Astrocyte (in vitro differentiated cells and primary cell): ENCODE measurements at regions not wholly inside any gene's neighbourhood (a gene's known extent, or its start where the extent isn't known, plus 50 kb on each side); places are given as distances from the start of the nearest gene placed in this dataset.

Experiments used
- CTCF ChIP-seq: IDR thresholded peaks from 2 replicates; pipeline ENCODE4 v1.5.1; 2011; ENCODE audit warnings: low read depth, mild to moderate bottlenecking, inconsistent platforms, low read length, moderate library complexity; ENCODE audit not compliant: insufficient read depth
- EZH2 ChIP-seq: IDR thresholded peaks from 2 replicates; pipeline ENCODE4 v1.6.1; 2012; ENCODE audit warnings: mild to moderate bottlenecking, low read length, inconsistent platforms; ENCODE audit not compliant: insufficient read depth

DNA sequence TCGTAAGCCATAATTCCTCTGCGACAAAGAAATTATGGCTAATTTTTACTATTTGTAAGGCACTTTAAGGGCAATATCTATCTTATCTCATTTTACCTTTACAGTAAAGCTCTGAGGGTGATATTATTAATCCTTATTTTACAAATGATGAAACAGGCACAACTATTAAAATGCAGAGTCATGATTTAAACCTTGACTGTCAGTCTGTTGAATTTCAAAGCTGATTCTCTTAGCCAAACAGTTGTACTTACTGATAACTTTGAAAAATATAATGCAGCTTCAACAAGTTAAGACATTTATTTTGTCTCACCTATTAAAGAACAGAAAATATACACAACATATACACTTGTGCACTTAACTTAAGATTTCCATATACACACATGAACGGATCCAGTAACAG lies 88.2 kb downstream of the SMPDL3A start:
- TF ChIP-seq CTCF = no peak
- TF ChIP-seq EZH2 = no peak
